OCI-LY3 (cell line): ENCODE measurements at regions not wholly inside any gene's neighbourhood (a gene's known extent, or its start where the extent isn't known, plus 50 kb on each side); places are given as distances from the start of the nearest gene placed in this dataset.

Source experiments
- CTCF ChIP-seq: fragments of 200-600, 300-600 bp; sonication (generic); IDR thresholded peaks from 2 replicates; pipeline ENCODE4 v1.5.1; 2014; ENCODE audit warnings: antibody characterized with exemption, low read length, low read depth
- EZH2phosphoT487 ChIP-seq: fragments of 200-600 bp; shearing (Covaris generic); IDR thresholded peaks from 2 replicates; pipeline ENCODE4 v1.6.1; 2018; ENCODE audit warnings: antibody characterized with exemption, mixed run types, low read depth

- TF ChIP-seq CTCF (no peak), EZH2phosphoT487 (no peak)
These were observed 63.5 kb downstream of the TIGD2 start for GRCh38 chr4:89174784-89175183.
